ENCODE measurements at regions not wholly inside any gene's neighbourhood (a gene's known extent, or its start where the extent isn't known, plus 50 kb on each side); places are given as distances from the start of the nearest gene placed in this dataset.
"Not testable (repeated sequence)": the region's sequence is repeated elsewhere in the genome, so short reads cannot be mapped to it uniquely, and the experiment has no call there.

DNA sequence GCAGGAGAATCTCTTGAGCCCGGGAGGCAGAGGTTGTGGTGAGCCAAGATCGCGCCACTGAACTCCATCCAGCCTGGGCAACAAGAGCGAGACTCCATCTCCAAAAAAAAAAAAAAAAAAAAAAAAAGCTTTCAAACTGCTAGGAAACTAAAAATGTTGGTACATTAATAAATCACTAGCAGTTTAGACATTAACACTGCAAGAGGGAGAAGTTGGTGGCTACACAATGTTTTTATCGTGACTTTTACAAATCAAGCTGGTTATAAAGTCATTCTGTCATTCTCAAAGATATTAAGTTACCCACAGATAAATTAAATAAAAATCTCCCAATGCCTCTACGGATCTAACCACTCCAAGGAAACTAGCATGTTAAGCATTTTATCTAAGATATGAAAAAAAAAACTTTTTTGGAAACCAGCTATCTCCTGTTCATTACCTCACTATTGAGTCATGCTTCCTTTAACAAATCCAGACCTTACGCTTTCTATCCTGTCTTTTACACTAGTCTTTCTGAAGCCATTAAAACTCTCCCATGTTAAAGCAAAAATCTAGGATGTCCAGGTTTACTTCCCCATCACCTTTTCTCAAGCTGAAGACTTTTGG, 85.9 kb upstream of the SMURF2 start:
- no peaks in the 10 kb centered on the region for H3F3A ChIP-seq (ENCODE audit: insufficient read depth, low read length)
- no peak overlapping the region for H3K4me2 ChIP-seq (ENCODE audit: low read length)
- no peaks in the 10 kb centered on the region for H3K27me3 ChIP-seq (ENCODE audit: insufficient read depth, low read length)
- TF ChIP-seq, protein P1, sequence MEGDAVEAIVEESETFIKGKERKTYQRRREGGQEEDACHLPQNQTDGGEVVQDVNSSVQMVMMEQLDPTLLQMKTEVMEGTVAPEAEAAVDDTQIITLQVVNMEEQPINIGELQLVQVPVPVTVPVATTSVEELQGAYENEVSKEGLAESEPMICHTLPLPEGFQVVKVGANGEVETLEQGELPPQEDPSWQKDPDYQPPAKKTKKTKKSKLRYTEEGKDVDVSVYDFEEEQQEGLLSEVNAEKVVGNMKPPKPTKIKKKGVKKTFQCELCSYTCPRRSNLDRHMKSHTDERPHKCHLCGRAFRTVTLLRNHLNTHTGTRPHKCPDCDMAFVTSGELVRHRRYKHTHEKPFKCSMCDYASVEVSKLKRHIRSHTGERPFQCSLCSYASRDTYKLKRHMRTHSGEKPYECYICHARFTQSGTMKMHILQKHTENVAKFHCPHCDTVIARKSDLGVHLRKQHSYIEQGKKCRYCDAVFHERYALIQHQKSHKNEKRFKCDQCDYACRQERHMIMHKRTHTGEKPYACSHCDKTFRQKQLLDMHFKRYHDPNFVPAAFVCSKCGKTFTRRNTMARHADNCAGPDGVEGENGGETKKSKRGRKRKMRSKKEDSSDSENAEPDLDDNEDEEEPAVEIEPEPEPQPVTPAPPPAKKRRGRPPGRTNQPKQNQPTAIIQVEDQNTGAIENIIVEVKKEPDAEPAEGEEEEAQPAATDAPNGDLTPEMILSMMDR (IDR thresholded peaks at IDR 0.05; ENCODE audit: low read length) = no peak
- no peak for TF ChIP-seq EZH2 (IDR thresholded peaks at IDR 0.05; ENCODE audit: borderline replicate concordance, low read length)
- H3K9me3 ChIP-seq (ENCODE audit: low read length) = no peaks in the 10 kb centered on the region
- H3K36me3 ChIP-seq (ENCODE audit: insufficient read depth, low read length) = peaks cover 11% of the 10 kb centered on the region; the same call in 1 of the 2 replicates
- no peak overlapping the region for H2AFZ ChIP-seq (ENCODE audit: low read length)
- no peak overlapping the region for H3K4me3 ChIP-seq (ENCODE audit: low read depth, low read length, poor library complexity, severe bottlenecking)
- H3K4me1 ChIP-seq (ENCODE audit: insufficient read depth, low read length, severe bottlenecking) = no peaks in the 10 kb centered on the region
- H4K20me1 ChIP-seq (ENCODE audit: insufficient read depth, low read length) = no peaks in the 10 kb centered on the region
- no peak overlapping the region for H3K9ac ChIP-seq (ENCODE audit: low read length)
- H3K79me2 ChIP-seq (ENCODE audit: insufficient read depth, low read length) = no peaks in the 10 kb centered on the region
- H3K27ac ChIP-seq (ENCODE audit: low read depth, low read length, poor library complexity, severe bottlenecking) = no peak overlapping the region
- no peaks in the 10 kb centered on the region for H3K9me2 ChIP-seq (ENCODE audit: low read depth, low read length)

DNA sequence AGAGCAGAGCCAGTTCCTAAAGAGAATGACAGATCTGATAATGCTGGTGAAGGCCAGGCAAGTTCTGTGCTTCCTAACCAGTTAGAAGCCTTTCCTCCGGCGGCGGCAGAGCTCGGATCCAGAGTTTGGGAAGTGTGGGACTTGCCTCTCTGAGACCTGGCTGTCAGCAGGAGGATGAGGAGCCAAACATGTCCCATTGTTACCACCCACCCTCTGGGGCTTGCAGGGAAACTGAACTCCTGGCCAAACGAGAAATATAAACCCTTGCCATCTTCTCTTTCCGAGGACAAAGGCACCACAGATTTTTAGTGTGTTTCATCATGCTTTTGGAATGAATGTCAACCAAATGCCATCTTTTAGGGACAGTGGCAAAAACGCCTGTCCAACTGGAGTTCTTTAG, 80.2 kb upstream of the SMURF2 start:
- Histone ChIP-seq H3F3A (ENCODE audit: insufficient read depth, low read length) (no peaks in the 10 kb centered on the region), H3K4me3 (ENCODE audit: low read depth, low read length, poor library complexity, severe bottlenecking) (no peak overlapping the region), H3K9me3 (ENCODE audit: low read length) (no peaks in the 10 kb centered on the region), H4K20me1 (ENCODE audit: insufficient read depth, low read length) (no peaks in the 10 kb centered on the region), H3K79me2 (ENCODE audit: insufficient read depth, low read length) (no peaks in the 10 kb centered on the region), H2AFZ (ENCODE audit: low read length) (no peak overlapping the region), H3K4me1 (ENCODE audit: insufficient read depth, low read length, severe bottlenecking) (no peaks in the 10 kb centered on the region), H3K9ac (ENCODE audit: low read length) (no peak overlapping the region), H3K36me3 (ENCODE audit: insufficient read depth, low read length) (no peaks in the 10 kb centered on the region), H3K27me3 (ENCODE audit: insufficient read depth, low read length) (no peaks in the 10 kb centered on the region), H3K9me2 (ENCODE audit: low read depth, low read length) (no peaks in the 10 kb centered on the region), H3K27ac (ENCODE audit: low read depth, low read length, poor library complexity, severe bottlenecking) (no peak overlapping the region), H3K4me2 (ENCODE audit: low read length) (no peak overlapping the region)
- no peak for TF ChIP-seq EZH2 (IDR thresholded peaks at IDR 0.05; ENCODE audit: borderline replicate concordance, low read length)
- TF ChIP-seq, protein P1 (IDR thresholded peaks at IDR 0.05; ENCODE audit: low read length) = no peak

DNA sequence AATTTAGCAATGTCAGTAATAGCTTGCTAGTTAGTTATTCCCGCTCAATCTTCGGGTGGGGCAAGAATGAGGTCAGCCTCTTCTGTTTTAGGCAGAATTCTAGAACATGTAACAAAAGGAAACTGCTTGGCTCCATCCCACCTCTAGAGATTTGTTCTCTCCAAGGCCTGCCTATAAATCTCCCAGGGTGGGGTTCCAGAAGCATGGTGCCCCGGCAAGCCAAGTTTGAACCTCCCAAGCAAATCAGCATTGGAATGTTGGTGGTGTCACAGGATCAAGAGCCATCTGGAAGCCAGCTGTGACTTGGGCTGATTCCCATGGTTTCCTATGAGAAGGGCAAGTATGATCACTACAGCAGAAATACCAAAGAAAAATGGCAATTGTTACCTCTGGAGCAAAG, 79.8 kb upstream of the SMURF2 start:
- not testable (repeated sequence) for H3K79me2 ChIP-seq (ENCODE audit: insufficient read depth, low read length); H3K4me1 ChIP-seq (ENCODE audit: insufficient read depth, low read length, severe bottlenecking); H3K9me3 ChIP-seq (ENCODE audit: low read length); H3K9me2 ChIP-seq (ENCODE audit: low read depth, low read length); H3K9ac ChIP-seq (ENCODE audit: low read length); H3K36me3 ChIP-seq (ENCODE audit: insufficient read depth, low read length); H3F3A ChIP-seq (ENCODE audit: insufficient read depth, low read length); H3K27me3 ChIP-seq (ENCODE audit: insufficient read depth, low read length); H2AFZ ChIP-seq (ENCODE audit: low read length); H3K27ac ChIP-seq (ENCODE audit: low read depth, low read length, poor library complexity, severe bottlenecking); H3K4me3 ChIP-seq (ENCODE audit: low read depth, low read length, poor library complexity, severe bottlenecking); H4K20me1 ChIP-seq (ENCODE audit: insufficient read depth, low read length); H3K4me2 ChIP-seq (ENCODE audit: low read length)

DNA sequence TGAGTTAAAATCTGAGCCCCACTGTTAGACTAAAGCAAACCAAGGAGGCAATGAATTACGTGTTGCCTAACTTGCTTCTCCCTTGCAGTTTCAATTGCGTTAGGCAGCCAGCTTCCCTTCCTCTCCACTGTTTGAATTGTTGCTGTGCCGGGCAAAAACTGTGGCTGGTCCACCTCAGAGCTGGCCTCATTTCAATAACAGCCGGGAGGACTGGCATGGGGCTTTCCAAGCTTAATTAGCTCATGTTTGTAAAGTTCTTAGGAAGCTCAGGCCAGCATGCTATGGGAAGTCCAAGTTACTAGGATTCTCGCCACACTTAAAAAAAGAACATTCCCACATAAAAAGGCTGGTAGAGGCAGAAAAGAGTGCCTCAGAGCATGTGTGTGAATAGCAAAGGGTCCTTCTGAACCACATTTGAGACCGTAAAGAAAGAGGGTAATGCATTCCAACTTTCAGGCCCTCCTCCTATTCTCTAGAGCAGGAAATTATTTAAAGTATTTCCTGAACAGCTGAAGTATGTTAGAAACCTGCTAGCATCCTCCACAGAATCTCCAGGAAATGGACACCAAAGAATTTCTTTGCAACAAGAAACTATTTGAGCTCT, 79.0 kb upstream of the SMURF2 start:
- no peak overlapping the region for H2AFZ ChIP-seq (ENCODE audit: low read length)
- no peaks in the 10 kb centered on the region for H3K4me1 ChIP-seq (ENCODE audit: insufficient read depth, low read length, severe bottlenecking)
- no peaks in the 10 kb centered on the region for H3K27me3 ChIP-seq (ENCODE audit: insufficient read depth, low read length)
- no peaks in the 10 kb centered on the region for H3K9me2 ChIP-seq (ENCODE audit: low read depth, low read length)
- no peak overlapping the region for H3K4me2 ChIP-seq (ENCODE audit: low read length)
- no peak overlapping the region for H3K27ac ChIP-seq (ENCODE audit: low read depth, low read length, poor library complexity, severe bottlenecking)
- H3F3A ChIP-seq (ENCODE audit: insufficient read depth, low read length) = no peaks in the 10 kb centered on the region
- H3K36me3 ChIP-seq (ENCODE audit: insufficient read depth, low read length) = no peaks in the 10 kb centered on the region
- no peaks in the 10 kb centered on the region for H3K9me3 ChIP-seq (ENCODE audit: low read length)
- no peak overlapping the region for H3K4me3 ChIP-seq (ENCODE audit: low read depth, low read length, poor library complexity, severe bottlenecking)
- no peaks in the 10 kb centered on the region for H4K20me1 ChIP-seq (ENCODE audit: insufficient read depth, low read length)
- H3K9ac ChIP-seq (ENCODE audit: low read length) = no peak overlapping the region
- TF ChIP-seq EZH2 (IDR thresholded peaks at IDR 0.05; ENCODE audit: borderline replicate concordance, low read length) = no peak
- TF ChIP-seq, protein P1 (IDR thresholded peaks at IDR 0.05; ENCODE audit: low read length) = no peak
- no peaks in the 10 kb centered on the region for H3K79me2 ChIP-seq (ENCODE audit: insufficient read depth, low read length)
